Dedifferentiated amniotic fluid mesenchymal stem cell (primary cell): ENCODE measurements at regions not wholly inside any gene's neighbourhood (a gene's known extent, or its start where the extent isn't known, plus 50 kb on each side); places are given as distances from the start of the nearest gene placed in this dataset.
"Not testable (repeated sequence)": the region's sequence is repeated elsewhere in the genome, so short reads cannot be mapped to it uniquely, and the experiment has no call there.

ENCODE experiments used
- DNase-seq: peaks from one replicate; pipeline ENCODE4 v3.0.0-alpha.2; 2016; ENCODE audit errors: extremely low spot score

DNA sequence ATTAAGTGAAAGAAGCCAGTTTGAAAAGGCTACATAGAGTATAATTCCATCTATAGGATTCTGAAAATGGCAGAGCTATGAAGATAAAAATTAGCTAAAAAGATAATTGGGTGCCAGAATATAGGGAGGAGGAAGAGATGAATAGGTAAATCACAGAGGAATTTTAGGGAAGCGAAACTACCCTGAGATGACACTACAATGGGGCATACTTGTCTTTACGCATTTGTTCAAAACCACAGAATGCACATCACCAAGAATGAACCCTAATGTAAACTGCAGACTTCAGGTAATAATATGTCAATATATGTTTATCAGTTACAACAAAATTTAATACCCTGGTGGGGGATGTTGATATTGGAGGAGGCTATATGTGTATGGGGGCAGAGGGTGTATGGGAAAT lies 1342.9 kb downstream of the ADGRL3 start:
- DNase-seq, result no peak

DNA sequence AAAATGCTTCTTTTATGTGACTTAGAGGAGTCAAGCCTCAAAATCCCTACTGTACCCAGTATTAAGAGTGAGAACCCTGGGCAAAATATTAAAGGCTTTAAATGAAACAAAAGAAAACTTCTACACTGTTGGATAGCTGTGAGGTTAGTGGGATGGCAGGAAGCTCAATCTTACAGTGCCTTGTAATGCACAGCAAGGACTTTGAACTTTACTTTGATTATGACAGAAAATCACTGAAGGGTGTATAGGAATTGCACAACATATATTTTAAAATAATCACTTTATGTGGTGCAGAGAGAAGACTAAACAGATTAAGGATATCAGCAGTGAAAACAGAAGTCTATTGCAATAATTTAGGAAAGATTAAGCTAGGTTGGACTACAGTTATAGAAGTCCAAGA lies 1333.4 kb downstream of the ADGRL3 start:
- no peak for DNase-seq

DNA sequence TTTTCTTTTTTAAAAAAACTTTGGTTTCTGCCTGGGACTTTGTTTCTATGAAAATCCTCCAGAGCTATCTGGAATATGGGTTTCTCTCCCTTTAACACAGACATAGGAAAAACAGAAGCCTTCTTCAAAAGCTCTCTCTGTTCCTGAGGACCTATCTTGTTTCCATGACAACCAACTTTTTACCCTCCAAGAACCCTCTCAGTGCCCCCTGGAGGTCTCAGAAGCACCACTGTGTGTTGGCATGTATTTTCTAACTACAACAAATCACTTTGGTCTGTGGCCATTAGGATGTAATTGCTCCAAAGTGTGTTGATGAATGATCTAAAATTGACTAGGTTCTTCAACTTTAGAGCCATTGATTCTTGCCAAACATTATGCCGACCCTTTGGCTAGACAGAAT lies 1331.6 kb downstream of the ADGRL3 start:
- DNase-seq, result no peak

DNA sequence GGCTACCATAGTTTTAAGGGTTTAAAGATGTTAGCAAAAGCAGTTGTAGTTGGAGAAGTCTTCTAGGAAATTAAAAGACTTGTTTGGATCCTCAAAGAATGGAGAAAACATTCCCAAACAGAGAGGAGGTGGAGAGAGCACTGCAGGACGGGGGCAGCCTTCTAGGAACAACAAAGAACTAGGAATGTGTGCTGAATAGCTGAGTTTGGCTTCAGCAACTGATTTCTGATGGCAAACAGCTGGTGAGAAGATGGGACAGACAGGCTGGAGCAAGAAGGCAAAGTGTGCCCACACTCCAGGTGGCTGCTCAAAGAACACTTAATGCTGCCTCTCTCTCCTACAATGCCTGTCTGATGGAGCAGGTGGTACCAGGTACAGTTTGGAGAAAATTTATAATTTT lies 1331.1 kb downstream of the ADGRL3 start:
- DNase-seq, result no peak

DNA sequence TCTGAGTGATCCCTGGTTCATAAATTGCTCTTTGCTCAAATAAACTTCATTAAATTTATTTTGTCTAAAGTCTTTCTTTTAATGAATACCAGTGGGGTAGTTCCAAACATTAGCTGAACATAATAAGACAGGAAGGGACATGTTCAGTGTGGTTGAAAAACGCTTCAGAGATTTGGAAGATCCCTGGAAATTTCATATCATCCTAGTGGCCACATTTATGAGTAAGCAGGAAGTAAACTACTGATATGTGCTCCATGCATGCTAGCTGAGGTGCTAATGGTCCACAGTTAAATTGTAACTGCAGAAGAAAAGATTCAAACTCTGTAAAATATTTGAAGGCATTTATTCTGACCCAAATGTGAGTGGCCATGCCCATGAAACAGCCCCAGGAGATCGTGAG lies 1328.7 kb downstream of the ADGRL3 start:
- DNase-seq, result no peak

DNA sequence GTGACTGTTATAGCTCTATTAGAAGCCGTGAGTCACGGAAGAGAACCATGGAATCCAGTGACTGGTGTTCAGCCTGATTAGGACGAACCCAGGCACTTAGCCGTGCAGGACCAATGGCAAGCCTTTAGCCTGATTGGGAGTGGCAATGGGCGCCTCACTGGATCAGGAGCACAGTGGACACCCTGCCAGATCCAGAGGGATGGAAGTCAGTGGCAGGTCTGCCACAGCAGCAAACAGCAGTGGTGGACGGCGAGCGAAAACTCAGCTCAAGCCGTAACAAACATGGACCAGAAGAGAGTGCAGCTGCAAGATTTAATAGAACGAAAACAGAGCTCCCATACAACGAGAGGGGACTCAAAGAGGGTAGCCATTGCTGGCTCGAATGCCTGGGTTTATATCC lies 1326.5 kb downstream of the ADGRL3 start:
- DNase-seq, result no peak

DNA sequence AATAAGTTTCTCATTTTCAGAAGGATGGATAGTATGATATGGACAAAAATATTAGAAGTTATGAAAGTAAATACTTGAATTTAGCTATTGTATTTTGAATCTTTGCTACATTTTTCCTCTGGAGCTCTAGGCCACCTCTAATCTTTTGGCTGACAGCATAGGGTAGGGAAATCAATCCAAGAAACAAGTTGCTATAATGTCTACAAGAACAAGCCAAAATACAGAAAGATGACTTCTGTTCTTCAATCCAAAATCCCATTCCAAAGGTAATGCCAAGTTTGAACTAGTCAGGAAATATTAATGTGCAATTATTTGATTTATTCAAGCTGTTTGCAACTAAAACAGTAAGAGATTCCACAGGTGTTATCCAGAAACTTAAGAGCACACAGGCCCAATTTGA lies 1323.1 kb downstream of the ADGRL3 start:
- no peak for DNase-seq

DNA sequence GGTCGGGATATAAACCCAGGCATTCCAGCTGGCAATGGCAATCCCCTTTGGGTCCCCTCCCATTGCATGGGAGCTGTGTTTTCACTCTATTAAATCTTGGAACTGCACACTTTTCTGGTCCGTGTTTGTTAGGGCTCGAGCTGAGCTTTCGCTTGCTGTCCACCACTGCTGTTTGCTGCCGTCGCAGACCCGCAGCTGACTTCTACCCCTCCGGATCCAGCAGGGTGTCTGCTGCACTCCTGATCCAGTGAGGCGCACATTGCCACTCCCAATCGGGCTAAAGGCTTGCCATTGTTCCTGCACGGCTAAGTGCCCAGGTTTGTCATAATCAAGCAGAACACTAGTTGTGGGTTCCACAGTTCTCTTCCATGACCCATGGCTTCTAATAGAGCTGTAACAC lies 1322.1 kb downstream of the ADGRL3 start:
- no peak for DNase-seq

DNA sequence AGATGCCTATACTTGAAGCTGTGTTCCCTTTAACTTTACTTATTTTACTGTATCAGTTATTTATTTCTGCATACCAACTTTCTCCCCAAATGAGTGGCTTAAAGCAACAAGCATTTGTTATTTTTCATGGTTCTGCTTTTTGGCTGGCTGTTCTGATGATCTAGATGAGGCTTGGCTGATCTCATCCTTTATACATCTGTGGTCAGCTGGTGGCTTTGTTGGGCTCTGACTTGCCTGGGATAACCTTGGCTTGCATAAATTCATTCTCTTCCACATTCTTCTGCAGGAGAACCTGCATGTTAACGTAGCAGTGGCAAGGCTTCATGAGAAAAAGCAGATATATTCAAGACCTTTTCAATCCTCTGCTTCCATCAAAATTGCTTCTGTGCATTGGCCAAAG lies 1317.6 kb downstream of the ADGRL3 start:
- no peak for DNase-seq

DNA sequence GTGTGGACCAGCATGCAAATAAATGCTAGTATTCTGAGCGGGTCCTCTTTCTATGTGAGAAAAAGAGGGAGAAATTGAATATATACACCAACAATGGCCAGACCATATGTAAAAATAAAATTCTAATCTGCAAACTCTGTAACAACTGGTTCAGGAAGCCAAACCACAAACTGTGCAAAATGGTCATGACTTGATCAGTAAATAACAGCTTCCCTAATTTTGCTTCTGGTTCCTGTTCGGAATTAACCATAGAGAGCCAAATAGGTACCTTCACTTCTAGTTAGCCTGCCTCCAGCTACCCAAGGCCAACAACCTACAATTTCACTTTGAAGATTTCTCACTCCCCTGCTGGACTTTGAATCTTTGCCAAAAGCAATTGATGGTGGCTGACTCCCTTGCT lies 1313.2 kb downstream of the ADGRL3 start:
- DNase-seq, result no peak

DNA sequence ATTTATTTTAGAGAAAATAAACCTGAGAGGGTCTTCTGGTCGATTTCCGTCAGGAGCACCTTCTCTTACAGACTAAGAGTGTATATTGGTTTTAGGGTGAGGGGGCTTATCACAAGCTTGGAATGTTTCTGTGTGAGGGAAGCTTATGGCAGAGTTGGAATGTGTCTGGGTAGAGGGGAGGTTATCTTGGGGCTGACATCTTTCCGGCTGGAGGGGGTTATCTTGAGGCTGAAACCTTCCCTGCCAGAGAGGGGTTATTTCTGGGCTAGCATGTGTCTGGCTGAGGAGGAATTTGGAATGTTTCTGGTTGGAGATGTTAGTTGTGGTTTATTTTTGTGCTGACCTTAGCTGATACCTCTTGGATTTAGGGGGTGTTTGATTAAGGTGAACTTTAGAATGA lies 1312.1 kb downstream of the ADGRL3 start:
- no peak for DNase-seq

DNA sequence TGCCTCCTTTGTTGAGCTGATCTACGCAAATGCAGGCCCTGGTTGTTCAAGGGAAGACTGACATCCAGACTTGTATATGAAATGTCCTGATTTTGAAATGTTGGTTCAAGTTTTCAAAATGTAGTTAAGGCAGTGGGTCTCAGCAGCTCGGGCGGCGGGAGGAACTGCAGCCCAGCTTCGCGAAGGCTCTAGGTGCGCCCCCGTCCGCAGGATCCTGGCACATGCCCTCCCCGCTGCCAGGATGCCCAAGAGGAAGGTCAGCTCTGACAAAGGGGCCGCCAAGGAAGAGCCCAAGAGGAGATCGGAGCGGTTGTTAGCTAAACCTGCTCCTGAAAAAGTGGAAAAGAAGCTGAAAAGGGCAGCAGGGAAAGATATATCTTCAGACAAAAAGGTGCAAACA lies 1310.1 kb downstream of the ADGRL3 start:
- DNase-seq, result no peak

DNA sequence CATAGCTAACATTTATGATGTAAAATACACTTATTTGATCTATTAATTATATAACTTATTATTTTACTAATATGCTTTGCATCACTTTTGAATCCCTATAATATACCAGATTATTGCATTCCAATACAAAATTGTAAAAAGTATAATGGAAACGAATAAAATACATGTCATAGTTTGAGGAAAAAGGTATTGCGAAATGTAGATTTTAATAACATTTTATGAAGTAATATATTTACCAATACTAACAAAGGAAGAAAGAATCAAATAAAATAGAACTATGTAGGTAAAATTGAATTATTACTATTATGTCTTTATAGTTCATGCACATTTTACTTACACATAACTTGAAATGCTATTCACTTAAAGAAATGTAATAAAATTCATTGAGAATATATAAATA lies 1300.2 kb downstream of the ADGRL3 start:
- DNase-seq, result no peak

DNA sequence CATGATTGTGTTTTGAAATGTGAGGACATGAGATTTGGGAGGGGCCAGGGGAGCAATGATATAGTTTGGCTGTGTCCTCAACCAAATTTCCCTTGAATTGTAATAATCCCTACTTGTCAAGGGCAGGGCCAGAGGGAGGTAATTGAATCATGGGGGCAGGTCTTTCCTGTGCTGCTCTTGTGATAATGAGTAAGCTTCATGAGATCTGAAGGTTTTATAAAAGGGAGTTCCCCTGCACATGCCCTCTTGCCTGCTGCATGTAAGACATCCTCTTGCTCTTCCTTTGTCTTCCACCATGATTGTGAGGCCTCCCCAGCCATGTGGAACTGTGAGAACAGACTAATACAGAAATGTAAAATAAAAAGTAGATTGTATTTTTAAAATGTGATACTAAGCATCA lies 1294.9 kb downstream of the ADGRL3 start:
- DNase-seq, result no peak

DNA sequence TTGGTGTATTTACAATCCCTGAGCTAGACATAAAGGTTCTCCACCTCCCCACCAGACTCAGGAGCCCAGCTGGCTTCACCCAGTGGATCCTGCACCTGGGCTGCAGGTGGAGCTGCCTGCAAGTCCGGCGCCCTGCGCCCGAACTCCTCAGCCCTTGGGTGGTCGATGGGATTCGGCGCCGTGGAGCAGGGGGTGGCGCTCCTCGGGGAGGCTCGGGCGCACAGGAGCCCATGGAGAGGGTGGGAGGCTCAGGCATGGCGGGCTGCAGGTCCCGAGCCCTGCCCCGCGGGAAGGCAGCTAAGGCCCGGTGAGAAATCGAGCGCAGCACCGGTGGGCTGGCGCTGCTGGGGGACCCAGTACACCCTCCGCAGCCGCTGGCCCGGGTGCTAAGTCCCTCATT lies 1291.6 kb downstream of the ADGRL3 start:
- not testable (repeated sequence) for DNase-seq

DNA sequence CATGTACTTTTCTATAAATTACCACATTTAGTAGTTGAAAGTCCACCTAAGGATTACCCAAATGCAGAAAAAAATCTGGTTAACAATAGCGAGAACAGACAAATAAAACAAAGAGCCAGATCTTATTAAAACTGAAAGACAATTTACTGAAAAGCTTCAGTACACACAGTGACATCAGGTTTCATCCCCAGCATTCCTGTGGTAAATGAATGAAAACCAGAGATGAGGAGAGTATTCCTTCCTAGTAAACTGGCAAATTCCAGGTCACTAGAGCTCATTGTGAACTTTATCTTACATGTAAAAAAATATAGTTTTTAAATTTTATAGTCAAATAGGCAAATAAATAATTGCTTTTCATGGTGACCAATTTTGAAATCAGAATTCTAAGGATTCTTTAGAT lies 1290.5 kb downstream of the ADGRL3 start:
- no peak for DNase-seq

DNA sequence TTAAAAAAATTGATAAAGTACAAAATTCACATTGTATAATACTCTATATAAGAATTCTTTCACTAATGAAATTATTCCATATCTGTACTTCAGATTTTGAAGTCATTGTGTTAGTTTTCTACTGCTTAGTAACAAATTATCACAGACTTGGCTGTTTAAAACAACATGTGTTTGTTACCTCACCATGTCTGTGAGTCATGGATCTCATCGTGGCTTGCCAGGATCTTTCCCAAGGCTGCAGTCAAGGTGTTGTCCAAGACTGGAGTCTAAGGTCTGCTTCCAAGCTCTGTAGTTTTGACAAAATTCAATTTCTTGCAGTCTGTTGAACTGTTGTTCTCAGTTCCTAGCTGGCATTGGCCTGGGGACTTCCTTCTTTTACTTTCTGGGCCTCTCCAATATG lies 1286.9 kb downstream of the ADGRL3 start:
- no peak for DNase-seq

DNA sequence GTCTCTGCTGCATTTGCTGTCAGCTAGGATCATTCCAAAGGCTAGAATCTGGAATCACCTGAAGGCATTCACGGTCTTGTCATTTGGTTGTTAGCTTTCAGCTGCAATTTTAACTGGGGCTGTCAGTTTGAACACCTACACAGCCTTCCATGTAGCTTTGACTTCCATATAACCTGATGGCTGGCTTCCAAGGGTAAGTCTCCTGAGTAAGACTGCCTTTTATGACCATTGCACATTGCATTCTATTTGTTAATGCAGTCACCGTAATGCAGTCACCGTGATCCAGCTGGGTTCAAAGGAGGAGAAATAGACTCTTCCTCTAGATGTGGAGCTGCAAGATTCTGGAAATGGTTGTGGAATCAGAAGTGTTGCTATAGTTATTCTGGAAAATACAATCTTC lies 1284.2 kb downstream of the ADGRL3 start:
- no peak for DNase-seq

DNA sequence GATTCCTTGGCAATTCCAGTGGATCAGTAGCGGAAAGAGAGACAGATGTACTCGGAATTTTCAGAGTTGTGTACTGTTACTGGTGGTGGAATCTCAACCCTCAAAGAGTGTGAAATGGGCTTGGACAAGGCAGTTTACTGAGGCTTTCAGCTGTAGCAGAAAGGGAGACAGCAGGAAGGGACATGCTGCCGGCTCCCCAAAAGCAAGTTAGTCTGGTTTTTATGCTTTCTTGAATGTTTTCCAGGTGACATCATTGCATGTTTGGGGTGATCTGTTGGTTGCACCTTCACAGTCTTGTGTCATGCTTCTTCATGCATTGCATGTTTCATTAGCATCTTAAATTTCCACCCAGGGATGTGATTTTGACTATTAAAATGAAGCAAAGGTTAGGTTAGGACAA lies 1282.2 kb downstream of the ADGRL3 start:
- DNase-seq, result no peak

DNA sequence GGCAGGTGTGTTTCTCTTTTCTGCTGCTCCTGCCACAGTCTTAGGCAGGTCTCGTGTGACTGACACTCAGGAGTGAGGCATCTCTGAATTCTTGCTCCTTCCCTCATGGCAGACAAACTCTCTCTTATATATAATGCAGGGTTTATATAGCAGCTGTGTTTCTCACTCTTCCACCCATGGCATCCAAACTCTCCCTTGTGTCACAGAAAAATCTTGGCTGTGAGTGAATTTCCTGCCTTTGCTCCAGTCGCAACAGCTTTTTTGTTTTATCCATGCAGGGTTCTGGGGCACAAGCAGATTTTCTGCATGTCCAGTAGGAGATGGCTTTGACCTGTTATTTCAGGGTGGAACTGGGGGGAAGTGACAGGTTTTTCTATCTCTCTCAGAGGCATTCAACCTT lies 1275.5 kb downstream of the ADGRL3 start:
- no peak for DNase-seq

DNA sequence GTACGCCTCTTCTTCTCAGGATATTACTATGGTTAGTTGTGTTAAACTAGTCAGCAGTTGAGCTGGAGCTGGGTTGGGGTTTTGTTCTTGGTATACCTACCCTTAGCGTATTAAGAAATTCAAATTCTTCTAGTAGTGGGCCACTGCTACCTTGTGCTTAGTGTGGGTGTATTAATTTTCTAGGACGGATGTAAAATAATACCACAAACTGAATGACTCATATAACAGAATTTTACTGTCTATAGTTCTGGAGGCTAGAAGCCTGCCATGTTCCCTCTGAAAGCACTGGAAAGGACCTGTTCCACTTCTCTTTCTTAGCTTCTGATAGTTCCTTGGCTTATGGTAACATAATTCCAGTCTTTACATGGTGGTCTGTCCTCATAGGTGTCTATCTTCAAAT lies 1274.7 kb downstream of the ADGRL3 start:
- no peak for DNase-seq

DNA sequence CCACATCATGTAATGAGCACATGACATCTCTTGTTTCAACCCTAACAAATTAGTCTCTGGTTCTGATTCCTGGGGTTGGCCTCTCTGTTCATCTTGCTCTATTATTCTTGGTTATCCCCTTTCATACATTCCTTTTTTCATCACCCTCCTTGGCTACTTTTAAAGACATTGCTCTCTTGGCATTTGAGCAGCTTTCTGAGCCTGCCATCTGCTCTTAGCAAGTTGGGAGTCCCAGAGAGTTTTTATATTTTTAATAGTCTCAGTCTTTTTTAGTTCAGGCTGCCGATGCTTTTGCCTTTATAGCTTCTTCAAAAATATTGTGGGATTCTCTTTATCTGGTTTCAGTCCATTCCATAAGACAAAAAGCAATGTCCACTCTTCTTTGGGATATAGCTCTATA lies 1270.9 kb downstream of the ADGRL3 start:
- DNase-seq, result no peak

DNA sequence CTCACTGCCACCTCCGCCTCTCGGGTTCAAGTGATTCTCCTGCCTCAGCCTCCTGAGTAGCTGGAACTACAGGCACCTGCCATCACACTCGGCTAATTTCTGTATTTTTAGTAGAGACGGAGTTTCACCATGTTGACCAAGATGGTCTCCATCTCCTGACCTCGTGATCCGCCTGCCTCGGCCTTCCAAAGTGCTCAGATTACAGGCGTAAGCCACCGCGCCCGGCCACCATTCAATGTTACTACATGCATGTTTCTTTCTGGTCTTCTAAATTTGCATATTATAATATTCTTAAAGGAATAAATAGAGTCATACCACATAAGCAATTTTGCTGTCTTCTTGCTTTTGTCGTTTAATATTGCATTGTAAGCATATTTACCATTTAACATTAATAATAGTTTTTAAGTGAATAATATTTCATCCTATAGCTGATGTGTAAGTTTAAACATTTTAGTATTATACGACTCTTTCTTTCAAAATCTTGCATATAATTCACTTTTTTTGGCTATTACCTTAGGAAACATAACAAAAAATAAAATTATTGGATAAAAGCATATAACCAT lies 1270.4 kb downstream of the ADGRL3 start:
- no peak for DNase-seq

DNA sequence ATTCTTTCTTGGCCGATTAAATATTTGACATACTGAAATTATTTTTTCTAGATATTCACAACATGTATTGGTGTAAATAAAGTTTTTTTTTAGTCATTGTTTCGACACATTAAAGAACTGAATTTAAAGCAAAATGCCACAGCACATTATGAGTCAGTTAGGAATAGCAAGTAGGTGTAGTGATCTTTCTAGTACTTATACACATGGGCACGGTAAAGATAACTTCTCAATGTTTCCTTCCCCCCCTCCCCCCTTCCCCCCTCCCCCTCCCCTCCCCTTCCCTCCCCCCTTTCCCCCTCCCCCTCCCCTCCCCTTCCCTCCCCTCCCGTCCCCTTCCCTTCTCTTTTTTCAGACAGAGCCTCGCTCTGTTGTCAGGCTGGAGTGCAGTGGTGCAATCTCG lies 1269.9 kb downstream of the ADGRL3 start:
- DNase-seq, result no peak

DNA sequence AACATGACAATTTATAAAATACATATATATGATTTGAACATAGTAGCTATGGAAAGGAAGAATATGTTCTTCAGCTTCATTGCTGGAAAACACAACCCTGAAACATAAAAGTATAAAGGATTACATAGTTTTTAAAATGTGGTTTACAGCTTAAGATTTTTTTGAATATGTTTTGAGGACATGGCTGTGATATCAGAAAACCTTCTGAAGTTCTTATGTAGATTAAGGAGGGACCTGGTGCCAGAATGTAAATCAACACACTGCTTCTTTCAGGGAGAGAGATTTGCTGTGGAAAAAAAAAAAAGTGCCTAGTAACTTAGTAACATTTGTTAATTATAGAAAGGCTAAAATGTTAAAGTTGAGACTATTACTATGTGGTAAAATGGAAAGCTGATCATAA lies 1261.8 kb downstream of the ADGRL3 start:
- no peak for DNase-seq
